GM21360 (cell line): ENCODE measurements at regions not wholly inside any gene's neighbourhood (a gene's known extent, or its start where the extent isn't known, plus 50 kb on each side); places are given as distances from the start of the nearest gene placed in this dataset.
"Not testable (repeated sequence)": the region's sequence is repeated elsewhere in the genome, so short reads cannot be mapped to it uniquely, and the experiment has no call there.

Source experiments
- ATAC-seq: cut with Tn5 transposase; IDR thresholded peaks from one replicate; pipeline ENCODE4 v1.9.1; 2021; ENCODE audit warnings: mild to moderate bottlenecking, moderate library complexity; ENCODE audit not compliant: unreplicated experiment

GRCh38 chr6:10343320-10343719, 71.6 kb downstream of the TFAP2A start:
- no peak for ATAC-seq

- ATAC-seq: no peak
Measured at GRCh38 chr6:10341605-10342004, 73.3 kb downstream of the TFAP2A start.

- no peak for ATAC-seq
Measured at GRCh38 chr6:10338151-10338550, 76.7 kb downstream of the TFAP2A start.

- ATAC-seq: not testable (repeated sequence)
Measured at GRCh38 chr6:10337376-10337775, 77.5 kb downstream of the TFAP2A start.

GRCh38 chr6:10332111-10332510, 82.8 kb downstream of the TFAP2A start:
- no peak for ATAC-seq

- ATAC-seq: no peak
Measured at GRCh38 chr6:10331334-10331968, 83.4 kb downstream of the TFAP2A start.

GRCh38 chr6:10330515-10330914, 84.4 kb downstream of the TFAP2A start:
- ATAC-seq: no peak

GRCh38 chr6:10323018-10323417, 91.9 kb downstream of the TFAP2A start:
- ATAC-seq: no peak

- no peak for ATAC-seq
Measured at GRCh38 chr6:10320291-10320690, 94.6 kb downstream of the TFAP2A start.

- ATAC-seq: no peak
Measured at GRCh38 chr6:10316373-10316721, 98.5 kb downstream of the TFAP2A start.

GRCh38 chr6:10315658-10316372, 99.1 kb downstream of the TFAP2A start:
- ATAC-seq: no peak

- ATAC-seq: no peak
Measured at GRCh38 chr6:10315034-10315433, 99.8 kb downstream of the TFAP2A start.

GRCh38 chr6:10314163-10314955, 100.5 kb downstream of the TFAP2A start:
- ATAC-seq: no peak

- no peak for ATAC-seq
Measured at GRCh38 chr6:10313799-10314162, 101.1 kb downstream of the TFAP2A start.

GRCh38 chr6:10312445-10312844, 102.4 kb downstream of the TFAP2A start:
- ATAC-seq: no peak

GRCh38 chr6:10311546-10312405, 103.1 kb downstream of the TFAP2A start:
- ATAC-seq: not testable (repeated sequence)

GRCh38 chr6:10310826-10311225, 104.0 kb downstream of the TFAP2A start:
- ATAC-seq: no peak

- no peak for ATAC-seq
Measured at GRCh38 chr6:10310330-10310653, 104.6 kb downstream of the TFAP2A start.

- ATAC-seq: no peak
Measured at GRCh38 chr6:10309457-10310329, 105.2 kb downstream of the TFAP2A start.

GRCh38 chr6:10307476-10307875, 107.4 kb downstream of the TFAP2A start:
- ATAC-seq: no peak
